Left lung (tissue), 4 donors: ENCODE measurements at regions not wholly inside any gene's neighbourhood (a gene's known extent, or its start where the extent isn't known, plus 50 kb on each side); places are given as distances from the start of the nearest gene placed in this dataset.

Source experiments
- ATAC-seq: fragments of 200-7000 bp; cut with Tn5 transposase; one replicate; pipeline ENCODE4 v1.9.1; 2020; ENCODE audit warnings: moderate library complexity
- DNase-seq, 4 donors: peaks; one replicate each; pipeline ENCODE4 v3.0.0-alpha.2; 2013 to 2020
- H3K27ac ChIP-seq, 2 donors: fragments of 200-600 bp; sonication (generic) in 1 of 2; one replicate each; pipeline versions ENCODE4 v1.5.0 to v1.8.0; 2020 to 2021
- H3K27me3 ChIP-seq, 2 donors: fragments of 200-600 bp; sonication (generic) in 1 of 2; one replicate each; pipeline versions ENCODE4 v1.5.0 to v1.8.0; 2020 to 2021
- H3K36me3 ChIP-seq, 2 donors: fragments of 200-600 bp; sonication (generic) in 1 of 2; one replicate each; pipeline versions ENCODE4 v1.5.0 to v1.8.0; 2020 to 2021
- H3K4me1 ChIP-seq, 2 donors: fragments of 200-600 bp; one replicate each; pipeline ENCODE4 v1.8.0; 2021
- H3K4me3 ChIP-seq, 2 donors: fragments of 200-600 bp; sonication (generic) in 1 of 2; one replicate each; pipeline versions ENCODE4 v1.5.0 to v1.8.0; 2020 to 2021; ENCODE audit warnings: mild to moderate bottlenecking in 1 of 2
- H3K9me3 ChIP-seq, 2 donors: fragments of 200-600 bp; sonication (generic) in 1 of 2; one replicate each; pipeline versions ENCODE4 v1.5.0 to v1.8.0; 2020 to 2021
- intact Hi-C, 2 donors: fragments of 100-400 bp; cut with DNase I; formaldehyde crosslinking; loops; one replicate each; pipeline versions ENCODE4 v1.11.2 to v1.14.2; 2022
- TF ChIP-seq, protein P1 (sequence below), 2 donors: fragments of 200-600 bp; sonication (generic) in 1 of 2; IDR thresholded peaks; one replicate each; pipeline versions ENCODE4 v1.5.0 to v1.8.0; 2021; ENCODE audit warnings: antibody characterized with exemption in 2 of 2
- donor health status: DM: no; HTN: yes; CAD: no.
- donor health status: DM: no; HTN: no; CAD: no.

GRCh38 chr12:89206390-89206789 lies 145.9 kb downstream of the DUSP6 start:
- ATAC-seq (no peak), DNase-seq (no peak)
- Histone ChIP-seq H3K9me3 (no peaks in the 10 kb centered on the region), H3K27me3 (no peaks in the 10 kb centered on the region), H3K4me1 (no peaks in the 10 kb centered on the region), H3K27ac (peak overlapping the region in 1 of 2 donors; percentile 30), H3K36me3 (no peaks in the 10 kb centered on the region), H3K4me3 (no peak overlapping the region)
- intact Hi-C loops, result no loop called here
- TF ChIP-seq, protein P1, sequence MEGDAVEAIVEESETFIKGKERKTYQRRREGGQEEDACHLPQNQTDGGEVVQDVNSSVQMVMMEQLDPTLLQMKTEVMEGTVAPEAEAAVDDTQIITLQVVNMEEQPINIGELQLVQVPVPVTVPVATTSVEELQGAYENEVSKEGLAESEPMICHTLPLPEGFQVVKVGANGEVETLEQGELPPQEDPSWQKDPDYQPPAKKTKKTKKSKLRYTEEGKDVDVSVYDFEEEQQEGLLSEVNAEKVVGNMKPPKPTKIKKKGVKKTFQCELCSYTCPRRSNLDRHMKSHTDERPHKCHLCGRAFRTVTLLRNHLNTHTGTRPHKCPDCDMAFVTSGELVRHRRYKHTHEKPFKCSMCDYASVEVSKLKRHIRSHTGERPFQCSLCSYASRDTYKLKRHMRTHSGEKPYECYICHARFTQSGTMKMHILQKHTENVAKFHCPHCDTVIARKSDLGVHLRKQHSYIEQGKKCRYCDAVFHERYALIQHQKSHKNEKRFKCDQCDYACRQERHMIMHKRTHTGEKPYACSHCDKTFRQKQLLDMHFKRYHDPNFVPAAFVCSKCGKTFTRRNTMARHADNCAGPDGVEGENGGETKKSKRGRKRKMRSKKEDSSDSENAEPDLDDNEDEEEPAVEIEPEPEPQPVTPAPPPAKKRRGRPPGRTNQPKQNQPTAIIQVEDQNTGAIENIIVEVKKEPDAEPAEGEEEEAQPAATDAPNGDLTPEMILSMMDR (IDR thresholded peaks at IDR 0.05), result no peak

DNA sequence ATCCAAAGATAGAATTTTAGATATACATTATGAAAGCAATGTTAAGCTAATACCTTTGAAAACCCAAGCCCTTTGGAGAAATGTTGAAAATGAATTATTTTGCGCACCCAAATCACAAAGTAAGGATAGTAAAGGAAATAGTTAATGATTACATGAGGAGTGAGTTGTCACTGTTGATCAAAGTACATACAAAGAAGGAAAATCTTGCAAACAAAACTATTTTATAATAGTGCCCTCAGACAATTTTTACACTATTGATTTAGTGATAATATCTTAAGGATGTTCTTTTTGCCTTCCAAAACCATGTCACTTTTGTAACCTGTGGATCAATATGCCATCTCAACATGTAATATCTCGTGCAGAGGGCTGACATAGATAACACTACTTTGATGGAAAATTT lies 146.8 kb downstream of the DUSP6 start:
- Histone ChIP-seq H3K4me3 (no peak overlapping the region), H3K4me1 (no peaks in the 10 kb centered on the region), H3K27ac (no peak overlapping the region), H3K27me3 (no peaks in the 10 kb centered on the region), H3K36me3 (no peaks in the 10 kb centered on the region), H3K9me3 (no peaks in the 10 kb centered on the region)
- DNase-seq, result no peak
- intact Hi-C loops, result no loop called here
- ATAC-seq, result no peak
- TF ChIP-seq, protein P1 (IDR thresholded peaks at IDR 0.05), result no peak

- Histone ChIP-seq H3K27ac (no peak overlapping the region), H3K27me3 (no peaks in the 10 kb centered on the region), H3K4me3 (no peak overlapping the region), H3K9me3 (no peaks in the 10 kb centered on the region), H3K4me1 (no peaks in the 10 kb centered on the region), H3K36me3 (no peaks in the 10 kb centered on the region)
- DNase-seq, result no peak
- no peak for ATAC-seq
- TF ChIP-seq, protein P1 (IDR thresholded peaks at IDR 0.05), result no peak
- intact Hi-C loops, result no loop called here
Observed at GRCh38 chr12:89203144-89203543, 149.2 kb downstream of the DUSP6 start.

DNA sequence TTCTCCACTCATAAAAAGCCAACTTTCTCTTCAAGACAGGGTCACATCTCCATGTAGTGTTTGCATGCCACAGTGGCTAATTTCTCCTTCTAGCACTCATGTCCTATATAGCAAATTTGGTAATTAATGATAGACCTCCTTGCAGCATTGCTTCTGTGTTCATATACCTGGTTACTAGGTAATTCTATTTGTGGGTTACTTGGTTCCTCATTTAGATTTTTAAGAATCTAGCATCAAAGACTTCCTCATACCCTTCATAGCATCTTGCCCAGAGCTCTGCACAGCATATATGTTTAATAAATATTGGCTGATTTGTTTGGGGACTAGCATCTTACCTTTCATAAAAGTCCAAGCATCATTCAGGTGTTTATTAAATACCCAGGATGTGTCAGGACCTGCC lies 152.1 kb downstream of the DUSP6 start:
- no peak overlapping the region for H3K27ac ChIP-seq
- no peaks in the 10 kb centered on the region for H3K36me3 ChIP-seq
- H3K27me3 ChIP-seq, result no peaks in the 10 kb centered on the region
- ATAC-seq (no peak), DNase-seq (no peak)
- H3K4me3 ChIP-seq, result no peak overlapping the region
- intact Hi-C loops, result no loop called here
- H3K4me1 ChIP-seq, result no peaks in the 10 kb centered on the region
- TF ChIP-seq, protein P1 (IDR thresholded peaks at IDR 0.05), result no peak
- H3K9me3 ChIP-seq, result no peaks in the 10 kb centered on the region

DNA sequence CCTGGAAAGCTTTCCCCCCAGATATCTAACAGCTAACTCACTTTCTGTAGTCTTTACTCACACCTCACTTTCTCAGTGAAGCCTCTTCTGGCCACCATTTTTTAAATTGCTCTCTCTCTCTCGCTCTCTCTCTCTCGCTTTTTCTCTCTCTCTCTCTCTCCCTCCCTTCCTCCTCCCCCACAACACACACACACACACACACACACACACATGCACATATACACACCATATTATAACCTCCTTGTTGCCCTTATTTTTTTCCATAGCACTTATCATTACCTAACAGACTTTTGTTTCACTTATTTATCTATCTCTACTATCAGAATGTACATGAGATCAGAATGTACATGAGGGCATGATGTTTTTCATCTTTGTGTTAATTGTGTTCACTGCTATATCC lies 156.8 kb downstream of the DUSP6 start:
- no peak overlapping the region for H3K27ac ChIP-seq
- H3K36me3 ChIP-seq, result no peaks in the 10 kb centered on the region
- no peaks in the 10 kb centered on the region for H3K27me3 ChIP-seq
- peaks cover 0 to 2% of the 10 kb centered on the region in 2 donors for H3K9me3 ChIP-seq
- ATAC-seq (no peak), DNase-seq (no peak)
- no peaks in the 10 kb centered on the region for H3K4me1 ChIP-seq
- intact Hi-C loops, result no loop called here
- no peak overlapping the region for H3K4me3 ChIP-seq
- TF ChIP-seq, protein P1 (IDR thresholded peaks at IDR 0.05), result no peak
